Cardiac fibroblast (primary cell): ENCODE measurements at regions not wholly inside any gene's neighbourhood (a gene's known extent, or its start where the extent isn't known, plus 50 kb on each side); places are given as distances from the start of the nearest gene placed in this dataset.

Source experiments
- DNase-seq, 2 donors: peaks; one replicate each; pipeline versions ENCODE4 v3.0.0 to v3.0.0-alpha.2; 2010; ENCODE audit warnings: low read depth in 2 of 2
- H3K4me3 ChIP-seq, 2 donors: replicated peaks in 1 of 2; 1 replicate in 1 of 2; 2 replicates in 1 of 2; pipeline ENCODE4 v1.5.1; 2011; ENCODE audit warnings: low read depth in 2 of 2, low read length in 2 of 2, mild to moderate bottlenecking in 2 of 2, moderate library complexity in 1 of 2
- TF ChIP-seq, protein P1 (sequence below): IDR thresholded peaks from one replicate; pipeline ENCODE4 v1.5.1; 2011; ENCODE audit warnings: low read depth, mild to moderate bottlenecking, low read length, inconsistent platforms

DNA sequence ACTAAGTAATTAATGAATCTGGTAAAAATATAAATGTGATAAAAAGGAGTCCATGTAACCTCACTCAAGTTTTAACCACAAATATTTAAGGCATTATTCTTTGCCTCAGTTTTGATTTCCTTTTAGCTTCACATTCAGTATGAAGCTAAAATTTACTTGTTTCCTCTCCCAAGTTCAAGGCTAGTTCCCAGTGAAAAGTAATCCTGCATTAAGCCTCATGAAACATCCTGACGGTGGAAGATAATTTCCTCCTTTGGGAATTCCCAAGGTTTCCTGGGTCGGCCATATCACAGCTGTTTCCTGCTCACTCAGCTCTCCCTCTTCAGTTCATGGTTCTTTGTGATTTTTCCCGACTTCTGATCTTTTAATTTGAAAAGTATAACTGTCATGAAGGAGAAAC is 1256.8 kb upstream of the FLRT2 start:
- peak in 1 of 2 donors; percentile 22 for DNase-seq
- TF ChIP-seq, protein P1, sequence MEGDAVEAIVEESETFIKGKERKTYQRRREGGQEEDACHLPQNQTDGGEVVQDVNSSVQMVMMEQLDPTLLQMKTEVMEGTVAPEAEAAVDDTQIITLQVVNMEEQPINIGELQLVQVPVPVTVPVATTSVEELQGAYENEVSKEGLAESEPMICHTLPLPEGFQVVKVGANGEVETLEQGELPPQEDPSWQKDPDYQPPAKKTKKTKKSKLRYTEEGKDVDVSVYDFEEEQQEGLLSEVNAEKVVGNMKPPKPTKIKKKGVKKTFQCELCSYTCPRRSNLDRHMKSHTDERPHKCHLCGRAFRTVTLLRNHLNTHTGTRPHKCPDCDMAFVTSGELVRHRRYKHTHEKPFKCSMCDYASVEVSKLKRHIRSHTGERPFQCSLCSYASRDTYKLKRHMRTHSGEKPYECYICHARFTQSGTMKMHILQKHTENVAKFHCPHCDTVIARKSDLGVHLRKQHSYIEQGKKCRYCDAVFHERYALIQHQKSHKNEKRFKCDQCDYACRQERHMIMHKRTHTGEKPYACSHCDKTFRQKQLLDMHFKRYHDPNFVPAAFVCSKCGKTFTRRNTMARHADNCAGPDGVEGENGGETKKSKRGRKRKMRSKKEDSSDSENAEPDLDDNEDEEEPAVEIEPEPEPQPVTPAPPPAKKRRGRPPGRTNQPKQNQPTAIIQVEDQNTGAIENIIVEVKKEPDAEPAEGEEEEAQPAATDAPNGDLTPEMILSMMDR, result no peak
- no peak overlapping the region for H3K4me3 ChIP-seq

DNA sequence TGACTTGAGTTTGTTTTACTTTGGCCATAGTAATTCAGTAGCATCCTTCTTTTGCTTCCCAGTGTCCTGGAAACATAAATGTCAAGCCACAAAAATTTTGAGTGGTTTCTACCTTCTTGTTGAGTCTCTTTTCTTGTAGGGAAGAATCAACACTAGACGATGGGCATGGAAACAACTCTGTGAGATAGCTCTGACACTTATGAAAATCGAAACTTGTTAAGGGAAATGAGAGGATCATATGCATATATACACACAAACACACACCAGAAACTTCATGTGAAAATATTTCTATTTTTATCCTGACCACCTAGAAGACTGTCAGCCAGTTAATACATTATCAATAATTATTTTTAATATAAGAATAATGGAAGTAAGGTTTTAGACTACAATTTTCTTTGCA is 1247.3 kb upstream of the FLRT2 start:
- no peak overlapping the region for H3K4me3 ChIP-seq
- no peak for DNase-seq
- TF ChIP-seq, protein P1, result no peak

DNA sequence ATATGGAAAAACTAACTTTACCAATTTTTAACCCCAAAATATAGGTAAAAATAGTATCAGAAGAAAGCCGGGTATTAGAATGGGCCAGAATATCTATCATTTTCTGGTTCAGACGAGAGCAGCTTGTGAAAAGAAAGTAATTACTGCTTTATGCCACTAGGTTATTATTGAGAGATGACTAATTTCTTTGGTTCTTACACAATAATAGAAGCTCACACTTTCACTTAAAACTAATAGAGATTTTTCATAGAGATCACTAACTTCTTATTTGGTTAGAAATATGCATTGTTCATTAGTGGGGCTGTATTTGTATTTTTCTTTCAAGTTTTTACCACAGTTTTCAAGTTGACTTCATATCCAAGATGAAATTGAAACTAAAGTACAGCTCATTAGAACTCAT is 1241.2 kb upstream of the FLRT2 start:
- TF ChIP-seq, protein P1, result no peak
- H3K4me3 ChIP-seq, result no peak overlapping the region
- no peak for DNase-seq

DNA sequence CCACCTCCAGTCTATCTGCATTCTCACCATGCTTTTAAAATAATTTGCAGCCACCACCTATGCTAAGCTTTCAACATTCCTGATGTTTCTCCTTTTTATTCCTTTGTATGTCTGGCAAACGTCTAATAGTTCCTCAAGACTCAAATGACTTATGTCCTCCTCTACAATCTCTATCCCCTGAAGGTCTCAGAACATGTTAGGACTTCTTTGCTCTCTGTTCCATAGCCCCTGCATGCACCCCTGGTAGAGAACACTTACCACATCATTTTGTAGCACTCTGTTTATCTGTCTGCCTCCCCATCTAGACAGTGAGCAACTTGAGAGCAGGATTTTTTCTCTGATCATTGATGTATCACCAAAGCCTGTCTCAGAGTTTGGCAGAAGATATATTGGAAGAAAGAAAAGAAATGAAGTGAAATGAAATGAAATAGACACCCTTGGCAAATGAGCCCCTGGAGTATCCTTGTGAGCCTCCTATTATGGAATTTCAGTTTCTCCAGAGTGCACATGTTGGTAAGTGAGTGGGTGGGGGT is 1231.2 kb upstream of the FLRT2 start:
- no peak for DNase-seq
- TF ChIP-seq, protein P1, result no peak
- H3K4me3 ChIP-seq, result no peak overlapping the region

DNA sequence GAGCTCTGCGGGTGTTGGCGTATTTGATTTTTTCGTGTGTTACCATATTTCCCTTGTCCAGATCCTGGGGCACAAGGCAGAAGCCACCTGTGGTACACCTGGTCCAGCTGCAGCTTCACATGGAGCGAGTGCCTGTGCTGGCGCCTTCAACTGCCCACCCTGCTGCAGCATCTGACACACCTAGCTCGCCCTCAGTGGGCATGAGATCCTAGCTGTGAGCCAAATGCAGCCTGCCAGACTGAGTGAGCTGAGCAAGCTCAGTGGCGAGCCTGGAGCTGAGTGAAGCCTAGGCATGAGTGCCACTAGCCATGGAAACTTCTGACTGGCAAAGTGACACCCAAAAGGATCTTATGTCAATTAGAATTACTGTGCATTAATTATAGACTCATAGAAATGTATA is 1226.8 kb upstream of the FLRT2 start:
- DNase-seq, result no peak

DNA sequence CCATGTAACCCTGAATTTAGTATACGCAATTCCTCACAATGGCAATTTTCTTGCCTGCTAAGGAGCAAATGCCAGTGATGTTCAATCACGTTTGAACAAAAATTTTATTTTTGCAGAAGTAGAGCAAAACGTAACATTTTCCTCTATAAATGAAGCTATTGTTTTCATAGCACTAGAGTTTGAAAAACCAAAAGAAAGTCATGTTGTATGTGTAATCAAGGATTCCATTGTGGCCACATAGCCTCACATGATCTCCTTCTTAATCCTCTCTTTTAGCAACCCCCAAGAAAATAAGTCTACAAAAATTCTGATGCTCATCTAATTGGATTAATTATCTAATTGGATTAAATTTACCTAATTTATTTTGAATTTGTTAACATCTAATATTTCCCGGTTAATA is 1217.4 kb upstream of the FLRT2 start:
- DNase-seq, result no peak
- TF ChIP-seq, protein P1, result no peak
- H3K4me3 ChIP-seq, result no peak overlapping the region

More for the DNA sequence above, 1226.8 kb upstream of the FLRT2 start:
- TF ChIP-seq, protein P1, result no peak
- no peak overlapping the region for H3K4me3 ChIP-seq

DNA sequence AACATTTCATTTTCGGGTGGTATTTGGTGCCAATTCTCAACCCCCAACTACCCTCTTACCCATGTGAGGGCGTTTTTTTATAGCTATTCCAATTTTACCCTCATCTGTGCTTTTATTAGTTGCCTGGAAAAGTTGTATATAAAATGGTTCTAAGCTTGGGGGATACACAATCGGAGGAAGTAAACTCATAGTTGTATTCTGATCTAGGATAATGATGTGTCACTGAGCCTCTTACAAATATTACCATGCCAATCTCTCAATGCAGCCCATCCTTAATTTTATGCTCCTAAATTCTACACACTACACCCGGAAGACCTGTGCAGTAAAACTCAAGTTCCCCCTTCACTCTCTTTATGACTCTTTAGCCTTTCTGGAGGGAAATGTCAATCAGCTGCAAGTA is 1206.5 kb upstream of the FLRT2 start:
- DNase-seq, result peak in 1 of 2 donors; percentile 17
- H3K4me3 ChIP-seq, result no peak overlapping the region
- TF ChIP-seq, protein P1, result no peak
